Panc1 (cell line): ENCODE measurements at regions not wholly inside any gene's neighbourhood (a gene's known extent, or its start where the extent isn't known, plus 50 kb on each side); places are given as distances from the start of the nearest gene placed in this dataset.

Experiments
- POLR2AphosphoS5 ChIP-seq: IDR thresholded peaks from 2 replicates; pipeline ENCODE4 v1.6.1; 2012; ENCODE audit warnings: mild to moderate bottlenecking, low read depth, low read length, moderate library complexity
- SIN3A ChIP-seq: IDR thresholded peaks from 2 replicates; pipeline ENCODE4 v1.6.1; 2012; ENCODE audit warnings: low read depth, mild to moderate bottlenecking, low read length, moderate library complexity, borderline replicate concordance; ENCODE audit not compliant: insufficient read depth
- TCF7L2 ChIP-seq: IDR thresholded peaks from 2 replicates; pipeline ENCODE4 v1.6.1; 2011; ENCODE audit warnings: mild to moderate bottlenecking, low read depth, low read length, inconsistent platforms
- TF ChIP-seq, protein P1 (sequence below): fragments of 450-650 bp; IDR thresholded peaks from 2 replicates; pipeline ENCODE4 v1.5.1; 2017; ENCODE audit warnings: mild to moderate bottlenecking
- TF ChIP-seq, protein P2 (sequence below), 2 experiments: IDR thresholded peaks; 2 replicates each; pipeline ENCODE4 v1.6.1; 2011 to 2012; ENCODE audit warnings: low read depth in 2 of 2, control low read depth in 1 of 2, low read length in 1 of 2, mild to moderate bottlenecking in 1 of 2, moderate library complexity in 1 of 2; ENCODE audit not compliant: insufficient read depth in 1 of 2

DNA sequence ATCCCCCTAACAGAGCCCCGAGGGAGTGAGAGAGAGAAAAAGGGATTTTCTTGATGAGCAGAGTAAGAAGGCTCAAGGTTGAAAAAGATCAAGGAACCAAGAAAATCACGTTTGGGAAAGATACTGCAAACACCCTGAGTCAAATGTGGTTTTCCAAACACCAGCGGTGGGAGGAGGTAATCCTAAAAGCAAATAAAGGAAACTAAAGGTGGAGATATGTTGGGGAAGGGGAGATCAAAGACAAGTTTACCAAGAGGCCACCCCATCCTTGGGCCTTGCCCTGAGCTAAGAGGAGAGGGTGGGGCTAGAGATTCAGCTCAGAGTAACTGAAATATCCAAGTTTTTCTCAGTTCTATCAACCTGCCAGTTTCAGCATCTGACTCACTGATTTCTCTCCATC lies 332.3 kb downstream of the ETAA1 start:
- TF ChIP-seq, protein P1, sequence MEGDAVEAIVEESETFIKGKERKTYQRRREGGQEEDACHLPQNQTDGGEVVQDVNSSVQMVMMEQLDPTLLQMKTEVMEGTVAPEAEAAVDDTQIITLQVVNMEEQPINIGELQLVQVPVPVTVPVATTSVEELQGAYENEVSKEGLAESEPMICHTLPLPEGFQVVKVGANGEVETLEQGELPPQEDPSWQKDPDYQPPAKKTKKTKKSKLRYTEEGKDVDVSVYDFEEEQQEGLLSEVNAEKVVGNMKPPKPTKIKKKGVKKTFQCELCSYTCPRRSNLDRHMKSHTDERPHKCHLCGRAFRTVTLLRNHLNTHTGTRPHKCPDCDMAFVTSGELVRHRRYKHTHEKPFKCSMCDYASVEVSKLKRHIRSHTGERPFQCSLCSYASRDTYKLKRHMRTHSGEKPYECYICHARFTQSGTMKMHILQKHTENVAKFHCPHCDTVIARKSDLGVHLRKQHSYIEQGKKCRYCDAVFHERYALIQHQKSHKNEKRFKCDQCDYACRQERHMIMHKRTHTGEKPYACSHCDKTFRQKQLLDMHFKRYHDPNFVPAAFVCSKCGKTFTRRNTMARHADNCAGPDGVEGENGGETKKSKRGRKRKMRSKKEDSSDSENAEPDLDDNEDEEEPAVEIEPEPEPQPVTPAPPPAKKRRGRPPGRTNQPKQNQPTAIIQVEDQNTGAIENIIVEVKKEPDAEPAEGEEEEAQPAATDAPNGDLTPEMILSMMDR: no peak
- TF ChIP-seq POLR2AphosphoS5 (no peak), SIN3A (no peak), TCF7L2 (no peak)
- TF ChIP-seq, protein P2, sequence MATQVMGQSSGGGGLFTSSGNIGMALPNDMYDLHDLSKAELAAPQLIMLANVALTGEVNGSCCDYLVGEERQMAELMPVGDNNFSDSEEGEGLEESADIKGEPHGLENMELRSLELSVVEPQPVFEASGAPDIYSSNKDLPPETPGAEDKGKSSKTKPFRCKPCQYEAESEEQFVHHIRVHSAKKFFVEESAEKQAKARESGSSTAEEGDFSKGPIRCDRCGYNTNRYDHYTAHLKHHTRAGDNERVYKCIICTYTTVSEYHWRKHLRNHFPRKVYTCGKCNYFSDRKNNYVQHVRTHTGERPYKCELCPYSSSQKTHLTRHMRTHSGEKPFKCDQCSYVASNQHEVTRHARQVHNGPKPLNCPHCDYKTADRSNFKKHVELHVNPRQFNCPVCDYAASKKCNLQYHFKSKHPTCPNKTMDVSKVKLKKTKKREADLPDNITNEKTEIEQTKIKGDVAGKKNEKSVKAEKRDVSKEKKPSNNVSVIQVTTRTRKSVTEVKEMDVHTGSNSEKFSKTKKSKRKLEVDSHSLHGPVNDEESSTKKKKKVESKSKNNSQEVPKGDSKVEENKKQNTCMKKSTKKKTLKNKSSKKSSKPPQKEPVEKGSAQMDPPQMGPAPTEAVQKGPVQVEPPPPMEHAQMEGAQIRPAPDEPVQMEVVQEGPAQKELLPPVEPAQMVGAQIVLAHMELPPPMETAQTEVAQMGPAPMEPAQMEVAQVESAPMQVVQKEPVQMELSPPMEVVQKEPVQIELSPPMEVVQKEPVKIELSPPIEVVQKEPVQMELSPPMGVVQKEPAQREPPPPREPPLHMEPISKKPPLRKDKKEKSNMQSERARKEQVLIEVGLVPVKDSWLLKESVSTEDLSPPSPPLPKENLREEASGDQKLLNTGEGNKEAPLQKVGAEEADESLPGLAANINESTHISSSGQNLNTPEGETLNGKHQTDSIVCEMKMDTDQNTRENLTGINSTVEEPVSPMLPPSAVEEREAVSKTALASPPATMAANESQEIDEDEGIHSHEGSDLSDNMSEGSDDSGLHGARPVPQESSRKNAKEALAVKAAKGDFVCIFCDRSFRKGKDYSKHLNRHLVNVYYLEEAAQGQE (IDR thresholded peaks at IDR 0.05; ENCODE audit: insufficient read depth in 1 of 2, low read depth in 2 of 2, low read length in 1 of 2): no peak
